ENCODE measurements at regions not wholly inside any gene's neighbourhood (a gene's known extent, or its start where the extent isn't known, plus 50 kb on each side); places are given as distances from the start of the nearest gene placed in this dataset.

DNA sequence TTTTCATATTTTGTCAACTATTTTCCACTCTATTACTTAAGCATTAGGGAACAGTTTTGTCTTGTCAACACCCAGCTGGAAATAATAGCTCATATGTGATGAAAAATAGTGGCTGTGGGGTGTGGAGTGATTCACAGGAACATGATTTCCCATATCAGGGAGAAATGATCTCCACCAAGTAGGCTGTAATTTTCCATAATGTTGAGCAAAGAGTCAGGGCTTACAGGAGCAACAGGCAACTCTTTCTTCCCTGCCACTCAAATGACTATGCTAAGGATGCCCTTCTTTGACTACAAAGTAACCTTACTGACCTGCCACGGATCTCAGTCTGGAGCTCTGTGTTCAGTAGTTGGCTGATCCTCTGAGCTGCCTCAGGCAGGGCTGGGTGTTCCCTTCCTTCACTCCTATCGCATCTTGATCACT, 90.0 kb upstream of the GATB start:
- no peak for TF ChIP-seq POLR2AphosphoS5 (IDR thresholded peaks at IDR 0.05; ENCODE audit: low read depth, low read length)
- TF ChIP-seq, protein P1, sequence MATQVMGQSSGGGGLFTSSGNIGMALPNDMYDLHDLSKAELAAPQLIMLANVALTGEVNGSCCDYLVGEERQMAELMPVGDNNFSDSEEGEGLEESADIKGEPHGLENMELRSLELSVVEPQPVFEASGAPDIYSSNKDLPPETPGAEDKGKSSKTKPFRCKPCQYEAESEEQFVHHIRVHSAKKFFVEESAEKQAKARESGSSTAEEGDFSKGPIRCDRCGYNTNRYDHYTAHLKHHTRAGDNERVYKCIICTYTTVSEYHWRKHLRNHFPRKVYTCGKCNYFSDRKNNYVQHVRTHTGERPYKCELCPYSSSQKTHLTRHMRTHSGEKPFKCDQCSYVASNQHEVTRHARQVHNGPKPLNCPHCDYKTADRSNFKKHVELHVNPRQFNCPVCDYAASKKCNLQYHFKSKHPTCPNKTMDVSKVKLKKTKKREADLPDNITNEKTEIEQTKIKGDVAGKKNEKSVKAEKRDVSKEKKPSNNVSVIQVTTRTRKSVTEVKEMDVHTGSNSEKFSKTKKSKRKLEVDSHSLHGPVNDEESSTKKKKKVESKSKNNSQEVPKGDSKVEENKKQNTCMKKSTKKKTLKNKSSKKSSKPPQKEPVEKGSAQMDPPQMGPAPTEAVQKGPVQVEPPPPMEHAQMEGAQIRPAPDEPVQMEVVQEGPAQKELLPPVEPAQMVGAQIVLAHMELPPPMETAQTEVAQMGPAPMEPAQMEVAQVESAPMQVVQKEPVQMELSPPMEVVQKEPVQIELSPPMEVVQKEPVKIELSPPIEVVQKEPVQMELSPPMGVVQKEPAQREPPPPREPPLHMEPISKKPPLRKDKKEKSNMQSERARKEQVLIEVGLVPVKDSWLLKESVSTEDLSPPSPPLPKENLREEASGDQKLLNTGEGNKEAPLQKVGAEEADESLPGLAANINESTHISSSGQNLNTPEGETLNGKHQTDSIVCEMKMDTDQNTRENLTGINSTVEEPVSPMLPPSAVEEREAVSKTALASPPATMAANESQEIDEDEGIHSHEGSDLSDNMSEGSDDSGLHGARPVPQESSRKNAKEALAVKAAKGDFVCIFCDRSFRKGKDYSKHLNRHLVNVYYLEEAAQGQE (IDR thresholded peaks at IDR 0.05; ENCODE audit: insufficient read depth in 1 of 2, low read depth in 2 of 2, low read length in 2 of 2): no peak

Measured in PFSK-1 (cell line).